ENCODE measurements at regions not wholly inside any gene's neighbourhood (a gene's known extent, or its start where the extent isn't known, plus 50 kb on each side); places are given as distances from the start of the nearest gene placed in this dataset.

DNA sequence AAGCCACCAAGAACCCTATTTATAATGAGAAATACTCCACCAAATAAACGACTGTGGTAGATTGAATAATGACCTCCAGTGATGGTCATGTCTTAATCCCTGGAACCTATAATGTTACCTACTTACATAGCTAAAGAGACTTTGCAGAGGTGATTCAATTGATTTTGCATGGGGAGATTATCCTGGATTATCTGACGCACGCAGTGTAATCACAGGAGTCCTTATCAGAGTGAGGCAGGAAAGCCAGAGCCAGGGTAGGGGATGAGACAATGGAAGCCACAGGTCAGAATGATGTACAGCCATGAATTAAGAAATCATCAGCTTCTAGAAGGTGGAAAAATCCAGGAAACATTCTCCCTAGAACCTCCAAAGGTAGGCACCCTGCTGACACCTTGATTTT lies 286.4 kb upstream of the SP4 start:
- TF ChIP-seq POLR2A (IDR thresholded peaks at IDR 0.05; ENCODE audit: low read depth, low read length) (no peak), POLR2AphosphoS5 (IDR thresholded peaks at IDR 0.05; ENCODE audit: low read depth, low read length) (no peak), TAF1 (IDR thresholded peaks at IDR 0.05; ENCODE audit: low read depth, low read length) (no peak), POU2F2 (IDR thresholded peaks at IDR 0.05; ENCODE audit: low read depth, low read length) (no peak), SPI1 (IDR thresholded peaks at IDR 0.05; ENCODE audit: low read depth, low read length) (no peak)

All from GM12891 (cell line).